K562 (cell line): ENCODE measurements at regions not wholly inside any gene's neighbourhood (a gene's known extent, or its start where the extent isn't known, plus 50 kb on each side); places are given as distances from the start of the nearest gene placed in this dataset.

Experiments used
- CTCF ChIP-seq, 3 experiments: IDR thresholded peaks in 2 of 3; conservative IDR thresholded peaks in 1 of 3; 2 replicates each; pipeline ENCODE4 v1.5.1; 2011 to 2012; ENCODE audit warnings: low read length in 3 of 3, mild to moderate bottlenecking in 3 of 3, control low read depth in 2 of 3, improper control_type of control experiment in 1 of 3, inconsistent platforms in 1 of 3, low read depth in 1 of 3, mixed read lengths in 1 of 3, moderate library complexity in 1 of 3; ENCODE audit not compliant: insufficient read depth in 2 of 3
- CXXC5 ChIP-seq: fragments of 250-450 bp; sonication (Bioruptor Pico); IDR thresholded peaks from 2 replicates; pipeline ENCODE4 v1.8.0; 2022; ENCODE audit warnings: inconsistent platforms, mild to moderate bottlenecking, moderate library complexity
- EZH2 ChIP-seq: IDR thresholded peaks from 2 replicates; pipeline ENCODE4 v1.6.1; 2012; ENCODE audit warnings: low read depth, mild to moderate bottlenecking, inconsistent platforms, low read length, borderline replicate concordance
- NFYB ChIP-seq: IDR thresholded peaks from 2 replicates; pipeline ENCODE4 v1.6.1; 2011; ENCODE audit warnings: mild to moderate bottlenecking, moderate library complexity; ENCODE audit not compliant: insufficient read length; ENCODE audit errors: extremely low read depth
- POLR2A ChIP-seq: fragments of 450-650 bp; conservative IDR thresholded peaks from 2 replicates; pipeline ENCODE4 v1.6.1; 2016
- RBM39 ChIP-seq: fragments of 200-400 bp; formaldehyde crosslinking; optimal IDR thresholded peaks from 2 replicates; pipeline ENCODE3; 2018; ENCODE audit warnings: low read depth, low read length
- THRA ChIP-seq: fragments of 450-650 bp; IDR thresholded peaks from 2 replicates; pipeline ENCODE4 v1.6.1; 2017; ENCODE audit warnings: mild to moderate bottlenecking, moderate library complexity
- ZNF639 ChIP-seq, 2 experiments: fragments of 200-800 bp in 1 of 2; sonication (Bioruptor generic) in 1 of 2; sonication (generic) in 1 of 2; formaldehyde crosslinking in 1 of 2; IDR thresholded peaks in 1 of 2; conservative IDR thresholded peaks in 1 of 2; 2 replicates each; pipeline versions ENCODE4 v1.5.0 to v1.6.1; 2016 to 2020; ENCODE audit warnings: missing compliant biosample characterization in 1 of 2, missing genetic modification characterization in 1 of 2, missing genetic modification reagents in 1 of 2
- TF ChIP-seq, protein P1 (sequence below): sonication (generic); formaldehyde crosslinking; IDR thresholded peaks from 2 replicates; pipeline ENCODE4 v1.8.0; 2023; ENCODE audit warnings: mild to moderate bottlenecking, missing genetic modification reagents

- TF ChIP-seq POLR2A = no peak
- TF ChIP-seq CTCF (IDR thresholded peaks at IDR 0.05 in 2 of 3, conservative IDR thresholded peaks at IDR 0.05 in 1 of 3; ENCODE audit: insufficient read depth in 2 of 3, low read depth in 1 of 3, low read length in 3 of 3) = no peak
- TF ChIP-seq NFYB = no peak
- no peak for TF ChIP-seq ZNF639 (CRISPR knock-in tag; conservative IDR thresholded peaks at IDR 0.05 in 1 of 2, IDR thresholded peaks at IDR 0.05 in 1 of 2)
- no peak for TF ChIP-seq CXXC5 (CRISPR knock-in tag)
- no peak for TF ChIP-seq THRA
- TF ChIP-seq EZH2 = no peak
- TF ChIP-seq, protein P1, sequence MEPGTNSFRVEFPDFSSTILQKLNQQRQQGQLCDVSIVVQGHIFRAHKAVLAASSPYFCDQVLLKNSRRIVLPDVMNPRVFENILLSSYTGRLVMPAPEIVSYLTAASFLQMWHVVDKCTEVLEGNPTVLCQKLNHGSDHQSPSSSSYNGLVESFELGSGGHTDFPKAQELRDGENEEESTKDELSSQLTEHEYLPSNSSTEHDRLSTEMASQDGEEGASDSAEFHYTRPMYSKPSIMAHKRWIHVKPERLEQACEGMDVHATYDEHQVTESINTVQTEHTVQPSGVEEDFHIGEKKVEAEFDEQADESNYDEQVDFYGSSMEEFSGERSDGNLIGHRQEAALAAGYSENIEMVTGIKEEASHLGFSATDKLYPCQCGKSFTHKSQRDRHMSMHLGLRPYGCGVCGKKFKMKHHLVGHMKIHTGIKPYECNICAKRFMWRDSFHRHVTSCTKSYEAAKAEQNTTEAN (CRISPR knock-in tag) = no peak
- TF ChIP-seq RBM39 = no peak
Observed at GRCh38 chr15:25987638-25988037, 124.5 kb upstream of the ATP10A start.
